Tongue (tissue), 1 donor: ENCODE measurements at regions not wholly inside any gene's neighbourhood (a gene's known extent, or its start where the extent isn't known, plus 50 kb on each side); places are given as distances from the start of the nearest gene placed in this dataset.
A peak's percentile ranks its signal among the peaks of the same experiment; 100 is the strongest.
"Not testable (repeated sequence)": the region's sequence is repeated elsewhere in the genome, so short reads cannot be mapped to it uniquely, and the experiment has no call there.

Experiments used
- DNase-seq: peaks from one replicate; pipeline ENCODE4 v3.0.0-alpha.2; 2015

GRCh38 chr7:17396692-17397091, 98.2 kb downstream of the AHR start:
- no peak for DNase-seq

GRCh38 chr7:17401791-17402627, 103.6 kb downstream of the AHR start:
- DNase-seq = no peak

- DNase-seq = no peak
These were observed 104.3 kb downstream of the AHR start for GRCh38 chr7:17402628-17403278.

GRCh38 chr7:17404006-17404405, 105.6 kb downstream of the AHR start:
- DNase-seq = no peak

- no peak for DNase-seq
These were observed 107.3 kb downstream of the AHR start for GRCh38 chr7:17405786-17406185.

- DNase-seq = no peak
These were observed 108.3 kb downstream of the AHR start for GRCh38 chr7:17406738-17407137.

- DNase-seq = no peak
These were observed 108.8 kb downstream of the AHR start for GRCh38 chr7:17407229-17407628.

GRCh38 chr7:17408245-17408903, 109.9 kb downstream of the AHR start:
- no peak for DNase-seq

- no peak for DNase-seq
These were observed 110.4 kb downstream of the AHR start for GRCh38 chr7:17408904-17409290.

GRCh38 chr7:17411922-17412321, 113.5 kb downstream of the AHR start:
- no peak for DNase-seq

- DNase-seq = no peak
These were observed 114.4 kb downstream of the AHR start for GRCh38 chr7:17412883-17413282.

- DNase-seq = no peak
These were observed 117.5 kb downstream of the AHR start for GRCh38 chr7:17415955-17416354.

GRCh38 chr7:17420308-17421015, 122.0 kb downstream of the AHR start:
- DNase-seq = not testable (repeated sequence)

GRCh38 chr7:17421941-17422340, 123.5 kb downstream of the AHR start:
- DNase-seq = no peak

GRCh38 chr7:17422966-17423365, 124.5 kb downstream of the AHR start:
- no peak for DNase-seq

GRCh38 chr7:17427924-17428323, 129.5 kb downstream of the AHR start:
- no peak for DNase-seq

GRCh38 chr7:17429579-17429978, 131.1 kb downstream of the AHR start:
- DNase-seq = no peak

- no peak for DNase-seq
These were observed 134.3 kb downstream of the AHR start for GRCh38 chr7:17432793-17433192.

- DNase-seq = no peak
These were observed 135.7 kb downstream of the AHR start for GRCh38 chr7:17434191-17434590.

- peak; percentile 28 for DNase-seq
These were observed 136.6 kb downstream of the AHR start for GRCh38 chr7:17434841-17435692.

GRCh38 chr7:17436126-17436525, 137.7 kb downstream of the AHR start:
- no peak for DNase-seq

- DNase-seq = no peak
These were observed 139.1 kb downstream of the AHR start for GRCh38 chr7:17437586-17437985.
